Stimulated activated CD4-positive, alpha-beta T cell treated with anti-CD3 and anti-CD28 coated beads, Interleukin-4, amount 100 ng/mL, for 24 hours (primary cell): ENCODE measurements at regions not wholly inside any gene's neighbourhood (a gene's known extent, or its start where the extent isn't known, plus 50 kb on each side); places are given as distances from the start of the nearest gene placed in this dataset.
A peak's percentile ranks its signal among the peaks of the same experiment; 100 is the strongest.

Source experiments
- DNase-seq: peaks from one replicate; pipeline ENCODE4 v3.0.0-alpha.2; 2020

DNA sequence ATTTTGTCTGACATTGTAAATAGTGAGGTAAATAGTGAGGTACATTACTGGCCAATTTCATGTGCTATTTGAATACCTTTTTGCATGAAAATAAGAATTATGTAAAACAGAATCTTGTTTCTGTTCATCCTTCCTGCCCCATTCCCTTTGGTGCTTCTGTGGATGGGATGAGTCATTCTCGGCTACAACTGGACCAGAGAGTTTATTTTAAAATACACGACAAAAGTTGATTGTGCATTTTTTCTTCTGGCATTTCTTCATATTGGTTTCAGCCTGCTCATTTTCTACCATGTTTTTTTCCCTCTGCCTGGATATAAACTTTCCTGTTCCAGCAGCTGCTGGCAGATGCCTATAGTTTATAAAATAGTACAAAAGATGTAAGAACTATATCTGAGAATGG, 107.5 kb downstream of the CYSLTR2 start:
- DNase-seq: no peak

DNA sequence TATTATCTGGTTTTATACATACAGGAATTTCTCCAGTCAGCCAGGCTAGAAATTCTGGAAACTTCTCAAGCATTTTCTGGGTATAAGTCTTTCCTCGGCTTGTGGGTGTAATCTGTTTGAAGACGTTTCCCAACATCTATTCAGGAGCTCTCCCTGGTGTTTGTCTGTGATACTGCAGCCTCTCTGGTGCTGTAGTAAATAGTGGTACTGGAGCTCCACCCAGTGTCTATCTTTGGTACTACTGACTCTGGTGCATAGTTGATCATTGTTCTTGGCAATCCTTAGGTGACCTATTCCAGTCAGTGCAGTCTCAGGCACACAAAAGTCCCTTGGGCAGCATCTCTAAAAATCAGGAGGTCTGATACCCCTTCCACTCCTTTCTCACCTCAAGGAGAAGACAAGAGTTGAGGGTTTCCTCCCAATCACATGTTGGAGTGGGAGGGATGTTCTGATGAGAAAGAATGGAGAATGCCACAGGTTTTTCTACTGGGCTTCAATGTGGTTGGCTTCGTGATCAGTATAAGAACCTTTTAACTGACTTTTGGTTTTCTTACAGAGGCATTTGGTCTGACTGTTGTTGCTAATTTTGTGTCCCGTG, 115.5 kb downstream of the CYSLTR2 start:
- DNase-seq: peak; percentile 93

DNA sequence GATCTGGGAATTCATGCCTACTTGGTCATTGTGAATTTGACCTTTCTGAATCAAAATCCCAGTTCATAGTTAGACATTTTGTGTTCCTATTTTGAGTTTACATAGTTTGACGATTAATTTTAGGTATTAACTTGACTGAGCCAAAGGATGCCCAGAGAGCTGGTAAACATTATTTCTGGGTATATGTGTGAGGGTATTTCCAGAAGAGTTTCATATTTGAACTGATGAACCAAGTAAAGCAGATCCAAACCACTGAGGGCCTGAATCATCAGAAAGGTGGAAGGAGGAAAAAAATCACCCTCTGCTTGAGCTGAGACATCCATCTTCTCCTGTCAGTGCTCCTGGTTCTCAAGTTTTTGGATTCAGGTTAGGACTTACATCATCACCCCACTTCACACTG, 116.6 kb downstream of the CYSLTR2 start:
- DNase-seq: no peak

DNA sequence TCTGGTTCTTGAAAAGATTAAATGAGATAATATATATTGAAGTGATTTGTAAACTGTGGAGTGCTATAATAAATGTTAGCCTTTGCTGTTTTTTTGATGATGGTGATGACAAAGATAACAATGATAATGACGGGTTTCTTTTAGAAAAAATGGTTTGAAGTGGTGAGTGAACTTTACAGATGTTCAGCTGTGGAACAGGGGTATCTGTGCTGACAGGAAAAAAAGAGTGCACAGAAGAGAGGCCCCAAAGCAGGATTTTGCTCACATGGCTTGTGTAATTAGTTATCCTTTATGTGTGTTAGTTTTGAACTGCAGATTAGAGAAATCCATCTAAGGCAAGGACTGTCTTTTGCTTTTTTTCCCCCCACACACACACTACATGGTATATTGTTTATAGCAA, 119.2 kb downstream of the CYSLTR2 start:
- DNase-seq: no peak

DNA sequence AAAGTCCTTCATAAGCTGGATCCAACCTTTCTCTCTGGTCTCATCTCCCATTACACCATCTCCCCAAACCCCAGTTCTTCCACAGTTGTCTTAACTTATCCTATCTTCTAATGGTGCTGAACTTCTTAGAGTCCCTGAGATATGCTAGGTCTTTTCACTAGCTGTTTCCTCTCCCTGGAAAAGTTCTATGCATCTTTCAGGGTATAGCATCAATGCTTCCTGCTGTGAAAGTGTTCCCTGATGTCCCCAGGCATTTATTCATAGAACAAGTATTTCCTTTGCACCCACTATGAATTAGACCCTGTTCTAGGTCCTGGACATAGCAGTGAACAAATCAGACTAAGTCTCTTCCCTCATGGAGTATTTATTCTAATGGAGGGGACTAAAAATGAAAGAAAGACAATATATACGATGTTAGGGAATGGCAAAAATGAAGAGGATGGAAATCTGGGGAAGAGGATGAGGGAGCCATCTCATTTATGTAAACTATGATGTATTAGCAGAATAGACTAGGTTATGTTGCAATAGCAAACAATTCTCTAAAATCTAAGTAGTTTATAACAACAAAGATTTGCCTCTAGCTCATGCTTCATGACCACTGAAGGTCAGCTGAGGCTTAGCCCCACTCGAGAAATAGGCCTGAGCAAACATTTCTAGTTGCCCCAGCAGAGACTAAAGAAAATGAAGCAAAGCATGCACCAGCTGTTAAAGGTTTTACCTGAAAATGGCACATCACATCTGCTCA, 120.0 kb downstream of the CYSLTR2 start:
- no peak for DNase-seq

DNA sequence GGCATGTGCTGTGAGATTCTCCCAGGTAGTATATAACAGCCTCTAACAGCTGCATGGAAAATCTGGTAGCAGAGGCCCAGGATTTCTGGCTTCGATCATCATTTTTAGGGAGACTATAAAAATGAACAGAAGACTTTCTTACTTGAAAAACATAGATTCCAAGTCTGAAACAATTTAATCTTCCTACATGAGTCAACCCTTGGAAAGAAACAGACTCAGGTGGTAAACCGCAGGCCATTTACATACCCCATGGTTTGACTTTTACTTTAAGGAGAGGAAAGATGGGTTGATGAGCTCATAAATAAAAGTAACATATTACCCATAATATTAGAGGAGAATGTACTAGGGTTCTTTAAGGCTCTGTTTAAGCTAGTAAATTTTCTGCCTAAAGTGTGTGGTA, 121.6 kb downstream of the CYSLTR2 start:
- DNase-seq: no peak

DNA sequence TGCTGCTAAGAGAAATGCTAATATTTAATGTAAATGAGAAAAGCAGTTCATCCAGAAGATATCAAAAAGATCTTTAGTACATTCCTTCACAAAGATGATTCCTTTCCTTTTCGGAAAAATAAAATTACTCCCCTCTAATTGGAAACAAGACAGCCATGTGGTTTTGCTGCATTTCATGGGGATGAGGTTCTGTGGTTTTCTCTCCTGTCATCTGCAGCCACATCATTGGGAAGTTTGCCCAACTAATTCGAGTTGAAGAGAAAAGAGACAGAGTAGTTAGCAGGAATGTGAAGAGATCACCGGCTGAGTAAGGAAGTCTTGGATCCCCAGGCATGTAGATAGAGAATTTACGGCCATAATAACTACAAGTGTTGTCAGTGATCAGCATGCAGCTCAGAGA, 122.1 kb downstream of the CYSLTR2 start:
- DNase-seq: no peak

DNA sequence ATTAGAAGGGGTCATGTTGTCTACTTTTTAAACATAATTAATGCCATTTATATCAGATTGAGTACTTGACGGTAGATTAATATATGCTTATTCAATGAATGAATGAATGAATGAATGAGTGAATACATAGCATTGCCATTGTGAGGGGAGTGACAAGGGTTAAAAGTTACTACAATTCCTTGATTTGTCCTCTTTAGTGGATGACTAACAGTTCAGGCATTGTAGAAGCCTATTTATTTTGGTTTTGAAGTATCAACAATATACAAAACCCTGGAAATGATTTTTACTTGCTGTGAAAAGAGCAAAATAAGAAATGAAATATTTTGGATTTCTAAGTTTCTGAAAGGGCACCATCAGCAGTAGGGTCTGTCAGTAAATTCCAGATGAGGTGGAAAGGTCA, 122.7 kb downstream of the CYSLTR2 start:
- DNase-seq: no peak

DNA sequence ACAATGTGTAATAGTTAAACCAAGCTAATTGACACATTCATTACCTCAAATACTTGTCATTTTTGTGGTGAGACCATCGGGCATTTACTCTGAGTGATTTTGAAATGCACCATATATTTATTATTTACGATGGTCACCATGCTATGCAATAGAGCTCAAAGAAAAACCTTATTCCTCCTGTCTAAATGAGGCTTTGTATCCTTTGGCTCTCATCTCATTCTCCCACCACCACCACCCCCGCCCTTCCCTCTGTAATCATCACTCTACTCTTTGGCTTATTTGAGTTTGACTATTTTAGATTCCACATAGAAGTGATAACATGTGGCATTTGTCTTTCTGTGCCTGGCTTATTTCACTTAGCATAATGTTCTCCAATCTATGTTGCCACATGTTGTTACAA, 124.9 kb downstream of the CYSLTR2 start:
- DNase-seq: no peak

DNA sequence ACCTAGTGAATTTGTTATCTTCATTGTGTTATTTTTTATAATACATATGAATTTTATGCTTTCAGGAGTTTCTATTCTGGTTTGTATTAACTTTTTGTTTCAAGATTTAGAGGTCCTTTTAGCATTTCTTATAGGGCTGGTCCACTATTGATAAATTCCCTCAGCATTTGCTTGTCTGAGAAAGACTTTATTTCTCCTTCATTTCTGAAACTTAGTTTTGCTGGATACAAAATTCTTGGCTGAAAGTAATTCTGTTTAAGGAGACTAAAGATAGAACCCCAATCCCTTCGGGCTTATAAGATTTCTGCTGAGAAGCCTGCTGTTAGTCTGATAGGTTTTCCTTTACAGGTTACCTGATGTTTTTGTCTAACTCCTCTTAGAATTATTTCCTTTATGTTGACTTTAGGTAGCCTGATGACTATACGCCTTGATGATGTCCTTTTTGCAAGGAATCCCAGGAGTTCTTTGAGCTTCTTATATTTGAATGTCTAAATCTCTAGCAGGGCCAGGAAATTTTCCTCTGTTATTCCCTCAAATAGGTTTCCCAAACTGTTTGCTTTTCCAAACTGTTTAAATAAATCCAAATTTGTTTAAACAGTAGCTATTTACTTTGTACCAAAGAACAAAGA, 127.1 kb downstream of the CYSLTR2 start:
- no peak for DNase-seq

DNA sequence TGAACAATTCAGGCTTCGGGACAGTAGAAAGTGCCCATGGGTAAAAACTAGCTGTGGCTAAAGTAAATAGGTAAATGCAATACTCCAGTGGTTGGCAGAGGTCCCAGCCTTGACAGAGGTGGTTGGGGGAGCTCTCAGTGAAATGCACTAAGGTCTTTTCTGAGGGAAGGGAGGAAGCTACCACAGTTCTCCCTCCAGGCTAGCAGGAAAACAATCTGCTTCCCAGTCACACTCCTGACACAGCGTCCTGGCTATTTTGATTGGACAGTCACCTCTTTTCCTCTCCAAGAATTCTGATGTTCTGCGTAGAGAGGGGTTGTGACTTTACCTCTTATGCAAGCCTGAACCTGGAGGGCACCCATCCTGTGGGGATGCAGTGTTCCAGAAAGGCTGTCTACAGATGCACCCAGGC, 128.7 kb downstream of the CYSLTR2 start:
- DNase-seq: no peak

DNA sequence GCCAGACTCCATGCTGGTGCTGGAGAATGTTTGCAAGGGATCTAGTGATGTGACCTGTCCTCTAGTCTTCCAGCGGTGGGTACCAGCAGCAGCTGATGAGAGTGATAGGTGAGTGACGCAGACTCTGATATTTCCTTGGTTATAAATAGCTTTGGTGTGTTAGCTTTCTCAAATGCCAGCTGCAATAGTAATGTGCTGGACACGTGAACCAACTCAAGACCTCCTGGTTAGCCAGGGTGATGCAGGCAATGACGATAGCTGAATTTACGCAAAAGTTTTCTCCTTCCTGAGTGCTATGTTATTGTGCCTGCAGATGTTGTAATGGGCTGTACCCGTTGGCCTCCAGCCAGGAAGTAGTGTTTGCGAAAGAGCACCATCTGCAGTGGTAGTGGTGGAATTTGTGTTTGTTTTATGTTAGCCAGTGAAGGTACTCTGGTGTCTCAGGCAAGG, 129.5 kb downstream of the CYSLTR2 start:
- DNase-seq: no peak

DNA sequence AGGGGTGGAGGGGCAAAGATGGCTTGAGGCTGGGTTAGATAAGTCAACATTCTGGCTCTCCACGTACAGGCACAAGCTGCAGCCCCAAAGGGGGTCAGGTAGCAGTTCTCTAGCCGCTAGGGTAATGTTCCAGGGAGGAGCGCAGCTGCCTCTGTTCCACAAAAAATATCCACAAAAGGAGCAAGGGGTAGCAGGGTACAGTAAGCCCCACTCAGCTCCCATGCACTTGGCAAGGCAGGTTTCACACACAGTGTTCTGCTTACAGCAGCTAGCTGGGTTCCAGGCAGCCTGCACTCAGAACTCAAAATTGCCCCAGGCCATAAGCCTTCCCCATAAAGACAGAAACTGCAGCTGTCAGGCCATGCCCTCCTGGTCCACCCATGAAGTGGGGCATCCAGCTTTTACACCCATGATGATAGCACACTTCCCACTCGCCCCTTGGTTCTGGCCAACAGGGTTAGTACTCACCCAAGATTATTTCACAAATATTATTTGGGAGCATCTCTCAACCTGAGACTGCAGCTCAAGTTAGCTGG, 130.0 kb downstream of the CYSLTR2 start:
- no peak for DNase-seq

DNA sequence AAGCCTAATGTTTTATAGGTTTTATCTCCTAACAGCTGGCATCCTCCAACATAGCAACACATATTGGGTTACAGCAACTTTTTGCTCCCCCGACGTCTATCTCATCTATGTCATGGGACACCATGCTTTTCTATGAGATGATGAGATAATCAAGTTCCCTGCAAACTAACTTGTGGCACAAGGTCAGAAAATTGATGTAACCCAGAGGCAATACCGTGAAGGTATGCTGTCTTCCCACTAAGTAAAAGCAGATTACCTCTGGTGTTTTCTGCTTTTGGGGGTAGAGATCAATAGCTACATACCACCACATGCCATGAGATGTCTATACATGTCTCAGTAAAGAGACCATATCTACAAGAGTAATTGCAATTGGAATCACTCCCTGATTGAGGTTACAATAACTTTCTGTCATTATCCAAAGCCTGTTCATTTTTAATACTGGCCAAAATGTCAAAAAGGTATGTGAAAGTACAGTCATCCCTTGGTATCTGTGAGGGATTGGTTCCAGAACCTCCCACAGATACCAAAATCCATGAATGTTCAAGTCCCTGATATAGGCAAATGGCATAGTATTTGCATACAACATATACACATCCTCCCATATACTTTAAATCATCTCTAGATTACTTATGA, 131.3 kb downstream of the CYSLTR2 start:
- no peak for DNase-seq

DNA sequence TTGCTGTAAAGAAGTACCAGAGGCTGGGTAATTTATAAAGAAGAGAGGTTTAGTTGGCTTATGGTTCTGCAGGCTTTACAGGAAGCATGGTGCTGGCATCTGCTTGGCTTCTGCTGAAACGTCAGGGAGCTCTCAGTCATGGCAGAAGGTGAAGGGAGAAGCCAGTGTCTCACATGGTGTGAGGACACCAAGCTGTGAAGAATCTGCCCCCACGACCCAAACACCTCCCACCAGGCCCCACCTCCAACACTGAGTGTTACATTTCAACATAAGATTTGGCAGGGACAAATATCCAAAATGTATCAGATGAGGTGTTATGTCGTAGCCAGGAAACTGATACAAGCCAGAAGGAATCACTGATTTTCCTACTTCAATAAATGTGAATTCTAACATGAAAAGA, 136.5 kb downstream of the CYSLTR2 start:
- no peak for DNase-seq

DNA sequence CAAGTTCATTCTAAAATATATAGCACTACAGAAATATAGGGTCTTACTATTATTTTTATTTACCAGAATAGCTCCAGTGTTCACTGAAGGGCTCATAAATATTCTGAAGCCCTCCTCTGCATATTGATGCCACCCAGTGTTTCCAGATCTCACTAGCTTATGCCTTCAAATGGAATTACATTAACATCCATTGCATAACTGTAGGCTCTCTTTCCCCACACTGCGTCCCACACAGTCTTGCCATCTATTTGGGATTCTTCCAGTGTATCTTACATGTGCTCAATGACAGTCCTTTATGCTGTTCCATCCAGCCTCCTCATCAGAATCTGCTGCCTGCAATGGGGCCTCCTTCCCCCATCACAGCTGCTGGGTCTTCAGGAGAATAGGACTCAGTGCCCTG, 137.2 kb downstream of the CYSLTR2 start:
- DNase-seq: no peak

DNA sequence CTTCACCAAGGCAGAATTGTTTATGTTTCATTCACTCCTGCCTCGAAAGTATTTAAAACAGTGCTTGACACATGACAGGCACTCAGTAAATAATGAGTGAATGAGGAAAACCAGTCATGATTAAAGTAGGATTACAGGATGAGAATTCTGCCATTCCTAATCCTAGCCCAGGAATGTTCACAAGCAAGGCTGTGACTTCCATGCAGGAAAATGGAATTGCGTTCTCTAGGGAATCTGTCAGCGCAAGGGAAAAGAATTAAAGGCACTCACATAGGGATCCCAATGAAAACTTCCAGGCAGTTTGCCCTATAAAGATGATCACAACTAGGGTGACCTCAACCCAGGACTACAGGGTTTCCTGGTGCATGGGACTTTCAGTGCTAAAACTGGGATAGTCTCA, 143.4 kb downstream of the CYSLTR2 start:
- DNase-seq: no peak

DNA sequence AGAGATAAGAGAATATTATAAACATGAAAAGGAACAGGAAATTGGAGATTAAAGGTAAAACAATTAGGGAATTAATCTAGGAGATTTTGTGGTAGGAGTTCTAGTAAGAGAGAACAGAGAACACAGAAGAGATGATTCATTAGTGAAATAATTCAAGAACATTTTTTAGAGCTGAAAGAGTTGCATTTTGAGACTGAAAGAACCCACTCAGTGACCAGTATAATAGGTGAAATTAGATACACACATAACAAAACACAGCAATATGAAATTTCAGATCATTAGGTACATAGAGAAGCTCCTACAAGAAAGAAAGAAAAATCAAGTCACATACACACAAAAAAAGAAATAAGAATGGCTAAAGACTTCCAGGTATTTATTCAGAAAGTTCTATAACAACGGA, 144.0 kb downstream of the CYSLTR2 start:
- no peak for DNase-seq

DNA sequence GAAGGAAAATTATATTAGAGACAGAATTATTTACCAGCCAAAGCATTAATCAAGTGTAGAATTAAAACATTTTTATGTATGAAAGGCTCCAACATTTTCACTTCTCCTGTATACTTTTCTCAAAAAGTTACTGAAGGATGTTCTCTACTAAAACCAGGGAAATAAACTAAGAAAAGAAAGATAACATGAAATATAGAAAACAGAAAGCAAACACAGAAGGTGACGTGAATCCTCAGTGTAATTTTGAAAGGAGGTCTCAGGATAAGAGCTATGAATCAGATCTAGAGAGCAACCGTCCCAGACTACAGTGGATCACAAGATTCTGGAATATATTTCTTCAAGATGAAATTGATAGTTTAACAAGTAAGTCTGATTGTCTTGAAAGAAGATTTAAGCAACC, 144.5 kb downstream of the CYSLTR2 start:
- DNase-seq: no peak

DNA sequence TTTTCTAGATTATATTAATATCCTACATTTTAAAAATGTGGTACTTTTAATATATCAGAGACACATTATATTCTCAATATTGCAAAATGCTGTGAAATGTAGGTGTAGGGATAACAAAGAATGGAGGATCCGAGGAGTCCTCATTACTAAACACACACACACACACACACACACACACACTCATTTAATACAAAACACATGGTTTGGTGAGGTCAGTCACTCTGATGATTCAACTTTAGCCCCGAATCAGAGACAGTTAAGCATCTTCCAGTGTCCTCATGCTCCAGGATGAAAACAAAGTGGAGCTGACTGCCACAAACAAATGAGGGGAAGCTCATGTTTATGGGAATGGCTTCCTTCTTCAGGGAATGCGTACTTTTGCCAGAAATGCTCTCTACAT, 147.5 kb downstream of the CYSLTR2 start:
- no peak for DNase-seq

DNA sequence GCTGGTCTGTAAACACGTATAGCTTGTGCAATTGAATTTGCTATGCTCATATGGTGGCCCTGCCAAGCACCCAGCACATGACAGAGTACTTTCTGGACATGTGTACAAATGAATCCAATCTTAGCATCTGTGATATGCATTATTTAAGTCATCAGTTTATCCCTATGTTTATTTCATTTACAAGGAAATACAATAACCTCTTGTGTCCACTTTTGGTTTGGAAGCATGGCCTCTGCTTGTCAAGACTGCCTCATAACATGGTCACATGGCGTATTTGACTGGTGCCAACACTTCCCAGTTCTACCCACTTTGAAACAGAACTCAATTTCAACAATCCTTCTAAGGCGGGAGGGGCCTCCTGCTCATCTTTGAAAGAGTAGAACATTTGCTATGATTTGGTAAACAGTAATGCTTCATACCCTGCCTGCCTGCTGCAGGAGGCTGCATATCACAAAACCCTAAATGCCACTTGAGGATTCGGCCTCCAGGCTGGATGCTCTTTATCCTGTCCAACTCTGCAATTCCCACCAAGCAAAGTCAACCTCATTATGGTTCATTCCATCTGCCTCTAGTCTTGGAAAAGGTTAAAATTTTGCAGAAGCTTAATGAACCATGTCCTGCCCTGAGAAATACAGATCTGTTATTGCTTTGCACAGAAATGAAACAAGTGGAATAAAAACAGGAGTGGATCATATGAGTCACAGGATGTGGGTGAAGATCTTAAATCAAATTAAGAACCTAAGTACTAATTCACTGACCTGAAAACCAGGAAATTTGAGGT, 151.3 kb downstream of the CYSLTR2 start:
- peak; percentile 17 for DNase-seq

DNA sequence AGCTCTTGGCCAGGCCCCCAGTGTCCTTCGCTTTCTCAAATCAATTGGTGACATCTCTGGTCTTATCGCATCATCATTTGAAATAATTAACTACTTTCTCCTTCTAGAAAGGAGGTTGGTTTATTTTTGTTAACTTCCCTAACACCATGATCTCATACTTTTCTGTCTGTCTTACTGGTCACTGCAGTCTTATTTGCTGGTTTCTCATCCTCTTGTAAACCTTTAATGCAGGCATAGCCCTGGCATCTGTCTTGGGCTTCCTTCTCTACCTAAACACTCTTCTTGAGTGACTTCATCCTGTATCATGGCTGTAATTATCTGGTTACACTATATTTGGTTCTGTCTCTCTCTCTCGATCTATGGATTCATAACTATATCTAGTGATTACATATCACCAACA, 152.8 kb downstream of the CYSLTR2 start:
- DNase-seq: no peak

DNA sequence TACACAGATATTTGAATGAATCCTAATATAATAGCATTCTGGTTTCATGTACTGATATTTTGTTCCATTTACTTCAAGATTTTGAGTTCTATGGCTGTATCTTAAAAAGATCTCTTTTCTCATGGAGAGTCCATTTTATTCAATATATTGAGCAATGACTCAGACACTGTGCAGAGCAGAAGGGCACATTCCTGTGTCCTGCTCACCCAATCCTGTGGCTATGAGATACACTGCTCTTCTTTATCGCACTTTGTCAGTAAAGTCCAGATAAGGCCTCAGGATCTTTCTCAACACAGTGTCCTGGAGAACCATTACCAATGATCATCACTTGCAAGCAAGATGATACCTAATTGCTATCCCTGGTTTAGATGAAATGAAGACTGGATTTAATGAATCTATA, 155.0 kb downstream of the CYSLTR2 start:
- no peak for DNase-seq
